ENCODE measurements at regions not wholly inside any gene's neighbourhood (a gene's known extent, or its start where the extent isn't known, plus 50 kb on each side); places are given as distances from the start of the nearest gene placed in this dataset.

DNA sequence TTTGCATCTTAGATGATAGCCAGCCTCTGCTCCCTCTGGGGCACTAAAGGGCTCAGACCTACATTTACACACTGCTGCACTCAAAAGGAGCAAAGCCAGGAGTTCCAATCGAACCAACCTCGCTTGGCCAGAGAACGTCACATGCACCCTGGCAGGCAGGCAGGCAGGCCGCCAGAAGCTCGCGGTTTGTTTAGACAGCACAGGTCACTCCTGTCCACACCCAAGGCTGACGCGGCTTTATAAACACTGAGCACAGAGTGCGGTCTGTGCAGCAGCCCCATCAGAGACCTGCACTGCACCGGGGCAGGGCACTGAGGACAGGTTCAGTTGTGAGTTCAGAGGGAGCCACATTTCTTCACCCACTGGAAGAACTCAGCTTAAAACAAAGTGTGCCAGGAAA, 143.9 kb downstream of the BCOR start:
- Histone ChIP-seq H3K79me1 (replicated peaks; ENCODE audit: low read length, poor library complexity, severe bottlenecking) (no peaks in the 10 kb centered on the region), H3K4me1 (ENCODE audit: control insufficient read depth, insufficient read depth, low read depth, low read length) (peaks cover 13% of the 10 kb centered on the region), H3K36me3 (ENCODE audit: control insufficient read depth in 1 of 2, insufficient read depth in 2 of 2, low read depth in 1 of 2, low read length in 2 of 2) (no peaks in the 10 kb centered on the region), H3K14ac (ENCODE audit: low read length in 2 of 2) (no peak overlapping the region), H3K27ac (ENCODE audit: low read length, poor library complexity, severe bottlenecking) (no peak overlapping the region), H4K8ac (ENCODE audit: low read length) (no peak overlapping the region), H2BK5ac (ENCODE audit: low read depth, low read length, poor library complexity, severe bottlenecking) (no peak overlapping the region), H2AK5ac (ENCODE audit: low read length, severe bottlenecking) (no peak overlapping the region), H3K4ac (ENCODE audit: low read depth in 1 of 2, low read length in 2 of 2) (no peak overlapping the region), H3K9me3 (ENCODE audit: control insufficient read depth, low read length) (peaks cover 6% of the 10 kb centered on the region), H2BK12ac (ENCODE audit: low read length in 2 of 2) (no peak overlapping the region), H2AFZ (ENCODE audit: low read depth, low read length) (no peak overlapping the region), H4K91ac (ENCODE audit: low read length) (peak overlapping the region; percentile 50), H3K9ac (ENCODE audit: low read length) (no peak overlapping the region), H3K27me3 (ENCODE audit: control insufficient read depth in 1 of 2, insufficient read depth in 1 of 2, low read length in 2 of 2) (peaks cover 0 to 56% of the 10 kb centered on the region in 2 experiments), H3K23ac (ENCODE audit: low read length in 2 of 2) (no peak overlapping the region), H3K4me2 (ENCODE audit: low read length, poor library complexity, severe bottlenecking) (no peak overlapping the region), H2BK120ac (ENCODE audit: low read depth, low read length) (no peak overlapping the region), H3K18ac (ENCODE audit: low read depth in 1 of 2, low read length in 2 of 2) (no peak overlapping the region), H2BK15ac (ENCODE audit: low read depth, poor library complexity, severe bottlenecking) (no peak overlapping the region), H3K4me3 (ENCODE audit: insufficient read depth in 1 of 2, low read depth in 1 of 2, low read length in 2 of 2) (no peak overlapping the region)
- peak; percentile 76 for DNase-seq
- WGBS = 7% methylated on average over 10 of the region's 10 CpGs

DNA sequence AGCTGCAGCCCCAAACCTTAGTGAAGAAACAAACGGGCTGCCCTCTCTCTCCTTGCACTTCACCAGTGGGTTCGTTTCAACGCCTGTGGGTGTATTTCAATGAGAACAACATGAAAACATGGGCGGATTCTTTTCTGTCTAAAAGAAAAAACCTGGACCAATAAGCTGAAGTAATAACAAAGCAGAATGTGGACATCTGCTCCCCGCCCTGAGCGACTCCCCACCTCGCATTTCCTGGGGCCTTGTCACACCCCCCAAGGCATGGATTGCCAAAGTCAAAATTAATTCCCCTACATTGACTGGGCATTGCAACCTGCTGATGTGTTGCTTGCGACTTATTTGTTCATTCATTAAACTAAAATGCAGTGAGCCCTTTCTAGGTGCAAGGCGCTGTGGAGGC, 142.9 kb downstream of the BCOR start:
- Histone ChIP-seq H2AK5ac (ENCODE audit: low read length, severe bottlenecking) (no peak overlapping the region), H3K4ac (ENCODE audit: low read depth in 1 of 2, low read length in 2 of 2) (no peak overlapping the region), H2BK5ac (ENCODE audit: low read depth, low read length, poor library complexity, severe bottlenecking) (no peak overlapping the region), H2AFZ (ENCODE audit: low read depth, low read length) (no peak overlapping the region), H3K18ac (ENCODE audit: low read depth in 1 of 2, low read length in 2 of 2) (no peak overlapping the region), H3K9ac (ENCODE audit: low read length) (no peak overlapping the region), H4K91ac (ENCODE audit: low read length) (no peak overlapping the region), H3K27ac (ENCODE audit: low read length, poor library complexity, severe bottlenecking) (no peak overlapping the region), H3K36me3 (ENCODE audit: control insufficient read depth in 1 of 2, insufficient read depth in 2 of 2, low read depth in 1 of 2, low read length in 2 of 2) (no peaks in the 10 kb centered on the region), H3K4me3 (ENCODE audit: insufficient read depth in 1 of 2, low read depth in 1 of 2, low read length in 2 of 2) (no peak overlapping the region), H3K9me3 (ENCODE audit: control insufficient read depth, low read length) (peaks cover 4% of the 10 kb centered on the region), H2BK120ac (ENCODE audit: low read depth, low read length) (no peak overlapping the region), H3K4me1 (ENCODE audit: control insufficient read depth, insufficient read depth, low read depth, low read length) (peaks cover 8% of the 10 kb centered on the region), H2BK15ac (ENCODE audit: low read depth, poor library complexity, severe bottlenecking) (no peak overlapping the region), H3K27me3 (ENCODE audit: control insufficient read depth in 1 of 2, insufficient read depth in 1 of 2, low read length in 2 of 2) (peaks cover 0 to 48% of the 10 kb centered on the region in 2 experiments), H3K4me2 (ENCODE audit: low read length, poor library complexity, severe bottlenecking) (no peak overlapping the region), H4K8ac (ENCODE audit: low read length) (no peak overlapping the region), H3K79me1 (replicated peaks; ENCODE audit: low read length, poor library complexity, severe bottlenecking) (no peaks in the 10 kb centered on the region), H2BK12ac (ENCODE audit: low read length in 2 of 2) (no peak overlapping the region), H3K23ac (ENCODE audit: low read length in 2 of 2) (no peak overlapping the region), H3K14ac (ENCODE audit: low read length in 2 of 2) (no peak overlapping the region)
- 96% methylated on average over 7 of the region's 9 CpGs for WGBS
- no peak for DNase-seq

DNA sequence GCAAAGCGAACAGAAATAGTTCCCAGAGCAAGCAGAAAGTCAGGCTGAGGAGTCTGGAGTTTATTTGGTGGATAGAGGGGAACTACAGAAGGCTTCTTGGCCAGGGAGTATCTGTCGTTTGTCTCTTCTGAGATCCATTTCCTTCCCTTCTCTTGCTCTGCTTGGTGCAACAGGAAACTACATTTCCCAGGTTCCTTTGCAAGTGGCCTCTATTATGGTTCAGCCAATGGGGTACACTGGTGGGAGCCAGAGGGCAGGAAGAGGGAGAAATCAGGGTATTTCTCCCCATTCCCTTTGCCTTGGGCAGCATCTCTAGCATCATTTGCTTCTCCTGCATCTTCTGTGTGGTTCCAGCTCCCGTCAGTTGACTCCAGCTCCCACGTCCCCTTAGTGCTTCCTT, 142.1 kb downstream of the BCOR start:
- no peak overlapping the region for H3K4me2 ChIP-seq (ENCODE audit: low read length, poor library complexity, severe bottlenecking)
- peaks cover 0 to 41% of the 10 kb centered on the region in 2 experiments for H3K27me3 ChIP-seq (ENCODE audit: control insufficient read depth in 1 of 2, insufficient read depth in 1 of 2, low read length in 2 of 2)
- H2AK5ac ChIP-seq (ENCODE audit: low read length, severe bottlenecking) = no peak overlapping the region
- no peak overlapping the region for H3K4ac ChIP-seq (ENCODE audit: low read depth in 1 of 2, low read length in 2 of 2)
- H4K91ac ChIP-seq (ENCODE audit: low read length) = no peak overlapping the region
- no peak overlapping the region for H3K4me3 ChIP-seq (ENCODE audit: insufficient read depth in 1 of 2, low read depth in 1 of 2, low read length in 2 of 2)
- DNase-seq = no peak
- H3K4me1 ChIP-seq (ENCODE audit: control insufficient read depth, insufficient read depth, low read depth, low read length) = peaks cover 8% of the 10 kb centered on the region
- no peak overlapping the region for H3K27ac ChIP-seq (ENCODE audit: low read length, poor library complexity, severe bottlenecking)
- WGBS = 100% methylated on average over 3 of the region's 4 CpGs
- H4K8ac ChIP-seq (ENCODE audit: low read length) = no peak overlapping the region
- H2BK5ac ChIP-seq (ENCODE audit: low read depth, low read length, poor library complexity, severe bottlenecking) = no peak overlapping the region
- no peaks in the 10 kb centered on the region for H3K36me3 ChIP-seq (ENCODE audit: control insufficient read depth in 1 of 2, insufficient read depth in 2 of 2, low read depth in 1 of 2, low read length in 2 of 2)
- H2BK12ac ChIP-seq (ENCODE audit: low read length in 2 of 2) = no peak overlapping the region
- no peak overlapping the region for H3K18ac ChIP-seq (ENCODE audit: low read depth in 1 of 2, low read length in 2 of 2)
- no peak overlapping the region for H2AFZ ChIP-seq (ENCODE audit: low read depth, low read length)
- no peaks in the 10 kb centered on the region for H3K79me1 ChIP-seq (replicated peaks; ENCODE audit: low read length, poor library complexity, severe bottlenecking)
- H2BK120ac ChIP-seq (ENCODE audit: low read depth, low read length) = no peak overlapping the region
- no peak overlapping the region for H3K9ac ChIP-seq (ENCODE audit: low read length)
- no peak overlapping the region for H3K23ac ChIP-seq (ENCODE audit: low read length in 2 of 2)
- H3K14ac ChIP-seq (ENCODE audit: low read length in 2 of 2) = no peak overlapping the region
- H2BK15ac ChIP-seq (ENCODE audit: low read depth, poor library complexity, severe bottlenecking) = no peak overlapping the region
- H3K9me3 ChIP-seq (ENCODE audit: control insufficient read depth, low read length) = no peaks in the 10 kb centered on the region

DNA sequence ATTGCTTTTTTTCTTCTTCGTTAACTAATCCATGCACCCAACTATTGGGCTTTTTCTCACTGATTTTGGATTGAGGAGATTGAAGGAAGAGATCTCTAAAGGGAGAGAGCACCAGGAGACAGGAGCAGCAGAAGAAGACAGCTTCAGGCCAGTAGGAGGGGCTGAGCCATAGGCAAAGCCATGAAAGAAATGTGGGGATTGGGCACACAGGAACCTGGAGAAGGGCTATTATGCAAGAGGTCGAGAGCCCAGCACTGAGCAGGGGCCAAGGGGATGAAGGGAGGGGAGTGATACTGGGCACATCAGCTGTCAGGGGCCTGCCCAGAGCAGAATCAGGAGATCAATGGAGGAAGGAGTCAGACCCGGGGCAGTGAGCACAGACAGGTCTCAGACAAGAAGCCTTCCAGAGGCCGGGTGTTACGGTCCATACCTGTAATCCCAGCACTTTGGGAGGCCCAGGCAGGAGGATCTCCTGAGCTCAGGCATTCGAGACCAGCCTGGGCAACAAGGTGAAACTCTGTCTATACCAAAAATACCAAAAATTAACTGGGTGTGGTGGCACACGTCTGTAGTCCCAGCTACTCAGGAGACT, 140.9 kb downstream of the BCOR start:
- no peaks in the 10 kb centered on the region for H3K9me3 ChIP-seq (ENCODE audit: control insufficient read depth, low read length)
- H3K23ac ChIP-seq (ENCODE audit: low read length in 2 of 2) = no peak overlapping the region
- H3K14ac ChIP-seq (ENCODE audit: low read length in 2 of 2) = no peak overlapping the region
- no peak overlapping the region for H3K4me2 ChIP-seq (ENCODE audit: low read length, poor library complexity, severe bottlenecking)
- H3K18ac ChIP-seq (ENCODE audit: low read depth in 1 of 2, low read length in 2 of 2) = no peak overlapping the region
- no peak overlapping the region for H3K4ac ChIP-seq (ENCODE audit: low read depth in 1 of 2, low read length in 2 of 2)
- H3K4me3 ChIP-seq (ENCODE audit: insufficient read depth in 1 of 2, low read depth in 1 of 2, low read length in 2 of 2) = no peak overlapping the region
- peaks cover 8% of the 10 kb centered on the region for H3K4me1 ChIP-seq (ENCODE audit: control insufficient read depth, insufficient read depth, low read depth, low read length)
- no peak overlapping the region for H4K8ac ChIP-seq (ENCODE audit: low read length)
- H3K27me3 ChIP-seq (ENCODE audit: control insufficient read depth in 1 of 2, insufficient read depth in 1 of 2, low read length in 2 of 2) = peaks cover 0 to 38% of the 10 kb centered on the region in 2 experiments
- H2BK5ac ChIP-seq (ENCODE audit: low read depth, low read length, poor library complexity, severe bottlenecking) = no peak overlapping the region
- no peak overlapping the region for H3K27ac ChIP-seq (ENCODE audit: low read length, poor library complexity, severe bottlenecking)
- no peak overlapping the region for H2BK120ac ChIP-seq (ENCODE audit: low read depth, low read length)
- H3K9ac ChIP-seq (ENCODE audit: low read length) = no peak overlapping the region
- no peaks in the 10 kb centered on the region for H3K36me3 ChIP-seq (ENCODE audit: control insufficient read depth in 1 of 2, insufficient read depth in 2 of 2, low read depth in 1 of 2, low read length in 2 of 2)
- H2AFZ ChIP-seq (ENCODE audit: low read depth, low read length) = no peak overlapping the region
- no peak overlapping the region for H2BK12ac ChIP-seq (ENCODE audit: low read length in 2 of 2)
- 90% methylated on average over 4 of the region's 7 CpGs for WGBS
- no peak overlapping the region for H4K91ac ChIP-seq (ENCODE audit: low read length)
- H2AK5ac ChIP-seq (ENCODE audit: low read length, severe bottlenecking) = no peak overlapping the region
- DNase-seq = no peak
- H2BK15ac ChIP-seq (ENCODE audit: low read depth, poor library complexity, severe bottlenecking) = no peak overlapping the region
- no peaks in the 10 kb centered on the region for H3K79me1 ChIP-seq (replicated peaks; ENCODE audit: low read length, poor library complexity, severe bottlenecking)
